Neuronal stem cell (in vitro differentiated cells): ENCODE measurements at regions not wholly inside any gene's neighbourhood (a gene's known extent, or its start where the extent isn't known, plus 50 kb on each side); places are given as distances from the start of the nearest gene placed in this dataset.

Experiments used
- DNase-seq: peaks from one replicate; pipeline ENCODE4 v3.0.0-alpha.2; 2013; ENCODE audit warnings: low spot score
- H2AFZ ChIP-seq: one replicate; pipeline ENCODE4 v1.6.1; 2013; ENCODE audit warnings: mild to moderate bottlenecking, low read length, inconsistent platforms
- H2AK5ac ChIP-seq: 2 replicates; pipeline ENCODE4 v1.6.1; 2013; ENCODE audit warnings: low read depth, mild to moderate bottlenecking, inconsistent platforms, low read length, moderate library complexity, mixed read lengths
- H2BK120ac ChIP-seq: 2 replicates; pipeline ENCODE4 v1.6.1; 2013; ENCODE audit warnings: low read depth, mild to moderate bottlenecking, inconsistent platforms, low read length, moderate library complexity, mixed read lengths
- H2BK12ac ChIP-seq: one replicate; pipeline ENCODE4 v1.6.1; 2013; ENCODE audit warnings: low read length, inconsistent platforms
- H2BK15ac ChIP-seq: 2 replicates; pipeline ENCODE4 v1.6.1; 2013; ENCODE audit warnings: mild to moderate bottlenecking, low read length, inconsistent platforms, mixed read lengths
- H2BK5ac ChIP-seq: one replicate; pipeline ENCODE4 v1.6.1; 2013; ENCODE audit warnings: inconsistent platforms, mild to moderate bottlenecking, low read length, moderate library complexity
- H3K14ac ChIP-seq: one replicate; pipeline ENCODE4 v1.6.1; 2013; ENCODE audit warnings: low read length, inconsistent platforms
- H3K18ac ChIP-seq: 2 replicates; pipeline ENCODE4 v1.6.1; 2013; ENCODE audit warnings: low read length, inconsistent platforms
- H3K23ac ChIP-seq: 2 replicates; pipeline ENCODE4 v1.6.1; 2013; ENCODE audit warnings: low read depth, mild to moderate bottlenecking, mixed read lengths, low read length, inconsistent platforms; ENCODE audit not compliant: poor library complexity
- H3K27ac ChIP-seq: replicated peaks from 3 replicates; pipeline ENCODE4 v1.5.1; 2013; ENCODE audit warnings: low read length, inconsistent platforms
- H3K27me3 ChIP-seq, 3 experiments: 2 replicates each; pipeline ENCODE4 v1.6.1; 2013; ENCODE audit warnings: low read length in 3 of 3, mild to moderate bottlenecking in 2 of 3, inconsistent platforms in 1 of 3, low read depth in 1 of 3, mixed read lengths in 1 of 3, moderate library complexity in 1 of 3; ENCODE audit not compliant: control insufficient read depth in 3 of 3, insufficient read depth in 3 of 3
- H3K36me3 ChIP-seq, 2 donors: replicated peaks in 1 of 2; 2 replicates each; pipeline ENCODE4 v1.6.1; 2013; ENCODE audit warnings: low read length in 2 of 2; ENCODE audit not compliant: control insufficient read depth in 2 of 2, insufficient read depth in 2 of 2
- H3K4ac ChIP-seq: 2 replicates; pipeline ENCODE4 v1.6.1; 2013; ENCODE audit warnings: inconsistent platforms, mild to moderate bottlenecking, low read length, moderate library complexity
- H3K4me1 ChIP-seq, 2 donors: 1 replicate in 1 of 2; 2 replicates in 1 of 2; pipeline ENCODE4 v1.6.1; 2013; ENCODE audit warnings: low read length in 2 of 2, low read depth in 1 of 2; ENCODE audit not compliant: control insufficient read depth in 2 of 2, insufficient read depth in 1 of 2
- H3K4me2 ChIP-seq: one replicate; pipeline ENCODE4 v1.6.1; 2013; ENCODE audit warnings: mild to moderate bottlenecking, low read length, inconsistent platforms; ENCODE audit not compliant: insufficient read depth, poor library complexity, severe bottlenecking
- H3K4me3 ChIP-seq, 2 donors: 2 replicates each; pipeline ENCODE4 v1.5.1; 2013; ENCODE audit warnings: low read length in 2 of 2, mild to moderate bottlenecking in 2 of 2, inconsistent platforms in 1 of 2, moderate library complexity in 1 of 2
- H3K79me1 ChIP-seq: one replicate; pipeline ENCODE4 v1.6.1; 2013; ENCODE audit warnings: low read depth, mild to moderate bottlenecking, inconsistent platforms, low read length, moderate library complexity
- H3K9ac ChIP-seq: one replicate; pipeline ENCODE4 v1.6.1; 2013; ENCODE audit warnings: mild to moderate bottlenecking, low read depth, low read length, inconsistent platforms; ENCODE audit not compliant: poor library complexity
- H3K9me3 ChIP-seq, 2 donors: replicated peaks in 1 of 2; 2 replicates each; pipeline versions ENCODE3 to v1.6.1; 2013; ENCODE audit warnings: low read length in 2 of 2, mild to moderate bottlenecking in 2 of 2, inconsistent platforms in 1 of 2, low read depth in 1 of 2, mixed read lengths in 1 of 2, moderate library complexity in 1 of 2; ENCODE audit not compliant: control insufficient read depth in 2 of 2, insufficient read depth in 1 of 2
- H4K8ac ChIP-seq: one replicate; pipeline ENCODE4 v1.6.1; 2013; ENCODE audit warnings: low read depth, mild to moderate bottlenecking, inconsistent platforms, low read length, moderate library complexity
- H4K91ac ChIP-seq: one replicate; pipeline ENCODE4 v1.6.1; 2013; ENCODE audit warnings: low read length, low read depth, mild to moderate bottlenecking, inconsistent platforms; ENCODE audit not compliant: poor library complexity
- WGBS, 2 donors: extraction: QIAGEN DNeasy Blood & Tissue Kit; methylation state at CpG; one replicate each; pipeline ENCODE4 v1.1.7; 2013; ENCODE audit warnings: missing lambda C conversion rate in 2 of 2, mixed read lengths in 1 of 2; ENCODE audit not compliant: insufficient read length in 2 of 2, insufficient replicate concordance in 1 of 2; ENCODE audit errors: extremely low coverage in 2 of 2; 5-methylcytosine and 5-hydroxymethylcytosine counted together

DNA sequence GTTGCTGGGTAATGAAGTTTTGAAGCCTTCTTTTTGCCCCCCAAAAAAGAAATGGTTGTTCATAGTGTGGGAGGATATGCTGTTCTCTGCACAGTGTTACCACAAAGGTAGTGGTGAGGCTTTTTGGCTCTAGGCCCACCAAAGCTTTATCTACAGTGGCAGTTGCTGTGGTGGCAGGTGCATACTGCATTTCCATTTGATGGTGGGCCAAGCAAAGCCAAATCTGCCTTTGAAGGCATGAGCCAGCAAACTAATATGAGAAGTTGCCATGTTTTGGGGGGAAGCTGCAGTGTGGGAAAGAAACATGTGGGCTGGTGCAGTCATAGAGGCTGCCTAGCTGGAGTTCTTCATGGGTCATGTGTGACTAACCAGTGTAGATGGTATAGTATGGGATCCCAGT lies 858.1 kb upstream of the TSPY4 start:
- Histone ChIP-seq H3K4ac (no peak overlapping the region), H3K9ac (no peak overlapping the region), H3K14ac (no peak overlapping the region), H3K4me1 (no peaks in the 10 kb centered on the region), H2BK12ac (no peak overlapping the region), H2AK5ac (no peak overlapping the region), H4K8ac (no peak overlapping the region), H3K4me2 (no peak overlapping the region), H3K9me3 (peaks cover 0 to 7% of the 10 kb centered on the region in 2 donors), H2AFZ (no peak overlapping the region), H3K27me3 (no peaks in the 10 kb centered on the region), H3K36me3 (no peaks in the 10 kb centered on the region), H2BK120ac (no peak overlapping the region), H3K18ac (no peak overlapping the region), H3K79me1 (no peaks in the 10 kb centered on the region), H3K23ac (no peak overlapping the region), H2BK5ac (no peak overlapping the region), H3K4me3 (no peak overlapping the region), H4K91ac (no peak overlapping the region), H2BK15ac (no peak overlapping the region), H3K27ac (no peak overlapping the region)
- DNase-seq, result no peak

DNA sequence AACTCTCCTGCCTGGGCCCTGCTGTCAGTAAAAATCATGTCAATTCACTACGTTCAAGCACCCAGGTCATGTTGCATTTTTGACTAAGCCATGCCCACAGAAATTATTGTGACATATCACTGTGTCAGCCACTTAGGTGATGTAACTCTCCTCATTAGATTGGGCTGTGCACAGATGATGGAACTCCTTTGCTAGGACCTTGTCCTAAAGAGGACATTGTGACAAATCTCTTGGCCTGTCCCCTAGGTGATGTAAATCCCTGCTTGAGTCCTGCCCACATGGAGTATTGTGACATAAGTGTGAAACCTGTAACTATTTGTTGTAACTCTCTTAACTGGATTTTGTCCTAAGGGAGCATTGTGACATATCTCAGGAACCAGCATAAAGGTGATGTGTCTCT lies 848.3 kb upstream of the TSPY4 start:
- no peak for DNase-seq
- Histone ChIP-seq H3K27ac (no peak overlapping the region), H3K23ac (no peak overlapping the region), H3K4ac (no peak overlapping the region), H3K14ac (no peak overlapping the region), H3K4me2 (no peak overlapping the region), H2BK120ac (no peak overlapping the region), H4K91ac (no peak overlapping the region), H4K8ac (no peak overlapping the region), H3K27me3 (no peaks in the 10 kb centered on the region), H2BK5ac (no peak overlapping the region), H2AK5ac (no peak overlapping the region), H3K79me1 (no peaks in the 10 kb centered on the region), H2AFZ (no peak overlapping the region), H3K36me3 (no peaks in the 10 kb centered on the region), H3K9me3 (peaks cover 0 to 5% of the 10 kb centered on the region in 2 donors), H3K9ac (no peak overlapping the region), H2BK12ac (no peak overlapping the region), H3K4me3 (no peak overlapping the region), H3K18ac (no peak overlapping the region), H2BK15ac (no peak overlapping the region), H3K4me1 (no peaks in the 10 kb centered on the region)
- WGBS, 2 donors, result no CpG with 5 or more reads among the region's 1 CpG

DNA sequence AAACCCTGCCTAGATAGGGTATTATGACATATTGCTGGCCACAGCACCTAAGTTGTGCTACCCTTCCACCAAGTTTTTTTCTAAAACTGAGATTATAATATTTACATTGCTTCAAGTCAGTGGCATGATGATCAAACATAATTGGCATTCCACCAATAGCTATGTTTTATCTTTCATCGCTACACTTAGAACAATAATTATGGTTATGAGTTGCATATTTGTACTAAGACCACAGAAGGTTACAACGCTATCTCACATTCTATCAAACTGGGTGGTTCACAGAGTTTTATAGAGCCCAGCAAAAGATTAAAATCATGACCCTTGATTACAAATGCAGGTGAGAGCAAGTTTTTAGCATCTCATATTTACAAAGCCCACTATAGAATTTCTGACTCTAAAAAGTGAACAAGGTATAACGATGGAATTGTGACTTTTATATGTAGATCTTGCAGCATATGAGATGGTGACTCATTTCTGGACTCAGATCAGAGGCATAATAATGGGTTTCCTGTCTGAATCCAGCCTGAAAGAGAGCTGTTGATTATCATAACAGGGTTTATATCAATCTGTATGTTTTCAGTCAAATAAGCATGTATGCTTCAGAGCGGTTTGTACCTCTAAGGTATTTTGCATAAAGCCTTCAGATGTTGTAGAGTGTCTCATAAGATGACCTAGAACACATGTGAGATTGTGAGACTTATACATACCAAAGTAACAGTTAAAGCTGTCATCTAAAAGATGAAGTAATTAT lies 847.2 kb upstream of the TSPY4 start:
- H3K4ac ChIP-seq, result no peak overlapping the region
- no peak overlapping the region for H2BK5ac ChIP-seq
- H2BK15ac ChIP-seq, result no peak overlapping the region
- no peak overlapping the region for H3K23ac ChIP-seq
- no peak overlapping the region for H3K4me2 ChIP-seq
- H2BK120ac ChIP-seq, result no peak overlapping the region
- no peak overlapping the region for H2AK5ac ChIP-seq
- no peak overlapping the region for H2BK12ac ChIP-seq
- WGBS, 2 donors, result no CpG with 5 or more reads among the region's 4 CpGs
- no peak overlapping the region for H3K18ac ChIP-seq
- no peak overlapping the region for H4K8ac ChIP-seq
- H3K4me3 ChIP-seq, result no peak overlapping the region
- no peaks in the 10 kb centered on the region for H3K36me3 ChIP-seq
- H3K9ac ChIP-seq, result no peak overlapping the region
- no peak overlapping the region for H4K91ac ChIP-seq
- H2AFZ ChIP-seq, result no peak overlapping the region
- DNase-seq, result no peak
- H3K4me1 ChIP-seq, result no peaks in the 10 kb centered on the region
- H3K79me1 ChIP-seq, result no peaks in the 10 kb centered on the region
- H3K27me3 ChIP-seq, result no peaks in the 10 kb centered on the region
- no peak overlapping the region for H3K27ac ChIP-seq
- no peak overlapping the region for H3K14ac ChIP-seq
- peaks cover 0 to 5% of the 10 kb centered on the region in 2 donors for H3K9me3 ChIP-seq

DNA sequence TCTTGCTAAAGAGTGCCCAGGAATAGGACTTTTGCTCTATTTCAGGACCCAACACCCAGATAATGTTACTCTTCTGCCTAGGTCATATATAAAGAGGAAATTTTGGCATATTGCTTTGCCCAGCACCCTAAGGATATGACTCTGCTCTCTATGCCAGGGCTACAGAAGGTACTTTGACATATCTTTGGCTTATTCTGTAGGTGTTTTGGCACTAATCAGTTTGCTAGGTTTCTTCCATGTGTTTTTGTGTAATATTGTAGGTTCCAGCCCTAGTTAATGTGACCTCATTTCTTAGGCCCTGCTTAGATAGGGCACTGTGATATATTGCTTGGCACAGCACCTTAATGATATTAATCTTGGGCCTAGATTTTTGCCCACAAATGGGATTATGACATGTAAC lies 842.9 kb upstream of the TSPY4 start:
- Histone ChIP-seq H3K4ac (no peak overlapping the region), H2BK5ac (no peak overlapping the region), H2AFZ (no peak overlapping the region), H3K4me2 (no peak overlapping the region), H3K23ac (no peak overlapping the region), H2BK120ac (no peak overlapping the region), H3K9ac (no peak overlapping the region), H3K4me3 (no peak overlapping the region), H4K91ac (no peak overlapping the region), H3K9me3 (no peaks in the 10 kb centered on the region), H3K27ac (no peak overlapping the region), H3K27me3 (no peaks in the 10 kb centered on the region), H2BK12ac (no peak overlapping the region), H3K18ac (no peak overlapping the region), H4K8ac (no peak overlapping the region), H3K14ac (no peak overlapping the region), H3K79me1 (no peaks in the 10 kb centered on the region), H3K4me1 (no peaks in the 10 kb centered on the region), H2BK15ac (no peak overlapping the region), H2AK5ac (no peak overlapping the region), H3K36me3 (no peaks in the 10 kb centered on the region)
- no peak for DNase-seq
